Spleen (tissue), 11 donors: ENCODE measurements at regions not wholly inside any gene's neighbourhood (a gene's known extent, or its start where the extent isn't known, plus 50 kb on each side); places are given as distances from the start of the nearest gene placed in this dataset.
A peak's percentile ranks its signal among the peaks of the same experiment; 100 is the strongest.
"Not testable (repeated sequence)": the region's sequence is repeated elsewhere in the genome, so short reads cannot be mapped to it uniquely, and the experiment has no call there.

Experiments used
- DNase-seq: peaks from one replicate; pipeline ENCODE4 v3.0.0-alpha.2; 2020
- H3K27ac ChIP-seq, 8 donors: fragments of 200-600 bp; sonication (generic) in 7 of 8; 1 replicate in 4 of 8; 2 replicates in 4 of 8; pipeline versions ENCODE4 v1.5.0 to v1.8.0; 2016 to 2021; ENCODE audit warnings: inconsistent platforms in 4 of 8, mild to moderate bottlenecking in 4 of 8, moderate library complexity in 1 of 8
- H3K27me3 ChIP-seq, 7 donors: fragments of 200-600 bp; sonication (generic) in 6 of 7; replicated peaks in 1 of 7; 1 replicate in 4 of 7; 2 replicates in 3 of 7; pipeline versions ENCODE4 v1.5.0 to v1.8.0; 2016 to 2021; ENCODE audit warnings: inconsistent platforms in 3 of 7, mild to moderate bottlenecking in 1 of 7
- H3K36me3 ChIP-seq, 6 donors: fragments of 200-600 bp; sonication (generic) in 5 of 6; 1 replicate in 4 of 6; 2 replicates in 2 of 6; pipeline versions ENCODE4 v1.5.0 to v1.8.0; 2016 to 2021; ENCODE audit warnings: inconsistent platforms in 2 of 6
- H3K4me1 ChIP-seq, 6 donors: fragments of 200-600 bp; sonication (generic) in 5 of 6; 1 replicate in 3 of 6; 2 replicates in 3 of 6; pipeline versions ENCODE4 v1.5.0 to v1.8.0; 2016 to 2021; ENCODE audit warnings: inconsistent platforms in 3 of 6
- H3K4me3 ChIP-seq, 8 donors: fragments of 200-600 bp; sonication (generic) in 7 of 8; 1 replicate in 4 of 8; 2 replicates in 4 of 8; pipeline versions ENCODE4 v1.5.0 to v1.8.0; 2016 to 2021; ENCODE audit warnings: inconsistent platforms in 4 of 8, mild to moderate bottlenecking in 4 of 8, moderate library complexity in 2 of 8
- H3K9me3 ChIP-seq, 8 donors: fragments of 200-600 bp; sonication (generic) in 7 of 8; 1 replicate in 4 of 8; 2 replicates in 4 of 8; pipeline versions ENCODE4 v1.5.0 to v1.8.0; 2016 to 2021; ENCODE audit warnings: inconsistent platforms in 4 of 8
- CTCF ChIP-seq, 11 experiments: fragments of 200-600 bp in 7 of 11; fragments of 450-650 bp in 4 of 11; sonication (generic) in 4 of 11; IDR thresholded peaks in 8 of 11; conservative IDR thresholded peaks in 3 of 11; 1 replicate in 7 of 11; 2 replicates in 4 of 11; pipeline versions ENCODE4 v1.4.0 to v1.8.0; 2016 to 2021; ENCODE audit warnings: antibody characterized with exemption in 11 of 11, inconsistent platforms in 4 of 11, mild to moderate bottlenecking in 1 of 11
- POLR2A ChIP-seq, 3 donors: fragments of 450-650 bp; IDR thresholded peaks; one replicate each; pipeline ENCODE4 v1.5.1; 2017; ENCODE audit warnings: antibody characterized with exemption in 3 of 3, mild to moderate bottlenecking in 1 of 3
- POLR2AphosphoS5 ChIP-seq, 3 donors: sonication (generic); formaldehyde crosslinking; IDR thresholded peaks; one replicate each; pipeline ENCODE4 v1.5.1; 2017; ENCODE audit warnings: antibody characterized with exemption in 3 of 3
- WGBS, 5 donors: extraction: QIAGEN DNeasy Blood & Tissue Kit in 3 of 5; methylation state at CpG; one replicate each; pipeline versions ENCODE4 v1.1.5 to v1.1.7; 2013 to 2018; 5-methylcytosine and 5-hydroxymethylcytosine counted together
- intact Hi-C: fragments of 100-400 bp; cut with DNase I; formaldehyde crosslinking; loops from one replicate; pipeline ENCODE4 v1.15.0; 2023; ENCODE audit warnings: low total_unique reads
- donor health status: healthy with polysubstance abuse.
- donor health status: DM: no; HTN: no; CAD: no; lungs with moderate emphysema.
- donor health status: DM: no; HTN: no; CAD: no.
- donor health status: Bipolar disorder and iron deficiency.
- donor health status: healthy.
- donor health status: DM: no; HTN: no; CAD: no.
- donor health status: DM: yes; HTN: yes; CAD: no.

- WGBS, 5 donors: 33 to 73% (median 68%) methylated on average over 6 to 9 of the region's 9 CpGs
- no peaks in the 10 kb centered on the region for H3K36me3 ChIP-seq
These were observed 123.7 kb downstream of the METRNL start for GRCh38 chr17:83203073-83203471.

GRCh38 chr17:83203472-83204221, 124.2 kb downstream of the METRNL start:
- Histone ChIP-seq H3K27ac (peak overlapping the region in 7 of 8 donors; percentile 6 to 97 (median 78)), H3K36me3 (no peaks in the 10 kb centered on the region), H3K9me3 (no peaks in the 10 kb centered on the region), H3K4me1 (peaks cover 14 to 63% (median 46%) of the 10 kb centered on the region in 6 donors), H3K4me3 (no peak overlapping the region), H3K27me3 (peaks cover 0 to 2% (median 0%) of the 10 kb centered on the region in 7 donors)
- WGBS, 5 donors: 81 to 89% (median 82%) methylated on average over 19 to 20 of the region's 20 CpGs
- TF ChIP-seq POLR2AphosphoS5 (IDR thresholded peaks at IDR 0.05): no peak
- TF ChIP-seq POLR2A (IDR thresholded peaks at IDR 0.05): no peak
- TF ChIP-seq CTCF (IDR thresholded peaks at IDR 0.05 in 8 of 11, conservative IDR thresholded peaks at IDR 0.05 in 3 of 11): no peak
- peak; percentile 81 for DNase-seq
- intact Hi-C loops: no loop called here

More at GRCh38 chr17:83203073-83203471, 123.7 kb downstream of the METRNL start:
- peak; percentile 50 to 77 (median 69) for TF ChIP-seq POLR2AphosphoS5 (IDR thresholded peaks at IDR 0.05)
- TF ChIP-seq CTCF (IDR thresholded peaks at IDR 0.05 in 8 of 11, conservative IDR thresholded peaks at IDR 0.05 in 3 of 11): no peak
- Histone ChIP-seq H3K27ac (peak overlapping the region in 7 of 8 donors; percentile 6 to 97 (median 78)), H3K4me1 (peaks cover 18 to 69% (median 51%) of the 10 kb centered on the region in 6 donors), H3K27me3 (peaks cover 0 to 7% (median 0%) of the 10 kb centered on the region in 7 donors), H3K9me3 (no peaks in the 10 kb centered on the region), H3K4me3 (no peak overlapping the region)
- DNase-seq: peak; percentile 89
- intact Hi-C loops: no loop called here

- H3K4me1 ChIP-seq: peaks cover 8 to 57% (median 39%) of the 10 kb centered on the region in 6 donors
- no peaks in the 10 kb centered on the region for H3K27me3 ChIP-seq
- peak overlapping the region in 3 of 8 donors; percentile 84 to 97 (median 96) for H3K27ac ChIP-seq
- no peak overlapping the region for H3K4me3 ChIP-seq
- H3K36me3 ChIP-seq: no peaks in the 10 kb centered on the region
- H3K9me3 ChIP-seq: no peaks in the 10 kb centered on the region
- no peak for DNase-seq
- TF ChIP-seq POLR2AphosphoS5 (IDR thresholded peaks at IDR 0.05): no peak
- TF ChIP-seq POLR2A (IDR thresholded peaks at IDR 0.05): no peak
- TF ChIP-seq CTCF (IDR thresholded peaks at IDR 0.05 in 8 of 11, conservative IDR thresholded peaks at IDR 0.05 in 3 of 11): no peak
- 85 to 96% (median 90%) methylated on average over 5 to 7 of the region's 9 CpGs for WGBS, 5 donors
- intact Hi-C loops: no loop called here
These were observed 124.9 kb downstream of the METRNL start for GRCh38 chr17:83204230-83204725.

- DNase-seq: peak; percentile 56
- intact Hi-C loops, H3K27me3 ChIP-seq, H3K36me3 ChIP-seq, H3K4me3 ChIP-seq, H3K9me3 ChIP-seq: not testable (repeated sequence)
- Histone ChIP-seq H3K4me1 (peaks cover 6 to 51% (median 34%) of the 10 kb centered on the region in 6 donors), H3K27ac (peak overlapping the region in 1 of 8 donors; percentile 24)
- 91 to 96% (median 94%) methylated on average over 8 to 30 of the region's 33 CpGs; no CpG with 5 or more reads in 1 of the 5 donors for WGBS, 5 donors
These were observed 125.5 kb downstream of the METRNL start for GRCh38 chr17:83204736-83205386.
